Right ventricle myocardium inferior (tissue), 1 donor: ENCODE measurements at regions not wholly inside any gene's neighbourhood (a gene's known extent, or its start where the extent isn't known, plus 50 kb on each side); places are given as distances from the start of the nearest gene placed in this dataset.

Source experiments
- ATAC-seq: fragments of 200-7000 bp; cut with Tn5 transposase; one replicate; pipeline ENCODE4 v1.9.1; 2020; ENCODE audit warnings: mild to moderate bottlenecking, moderate library complexity
- DNase-seq: peaks from one replicate; pipeline ENCODE4 v3.0.0; 2021; ENCODE audit errors: missing footprints
- intact Hi-C: fragments of 100-400 bp; cut with DNase I; formaldehyde crosslinking; loops from one replicate; pipeline ENCODE4 v1.11.0; 2022
- donor health status: DM: no; HTN: yes; CAD: no; lungs with severe emphysema.

- DNase-seq, result no peak
- no peak for ATAC-seq
- intact Hi-C loops, result no loop called here
Observed at GRCh38 chr11:19661827-19662226, 50.8 kb upstream of the NAV2 start.

GRCh38 chr11:19660076-19660475, 52.6 kb upstream of the NAV2 start:
- no peak for DNase-seq
- intact Hi-C loops, result no loop called here

GRCh38 chr11:19659529-19659928, 53.1 kb upstream of the NAV2 start:
- ATAC-seq (no peak), DNase-seq (no peak)
- intact Hi-C loops, result no loop called here

More at GRCh38 chr11:19660076-19660475, 52.6 kb upstream of the NAV2 start:
- no peak for ATAC-seq

GRCh38 chr11:19658344-19658743, 54.3 kb upstream of the NAV2 start:
- DNase-seq (no peak), ATAC-seq (no peak)
- intact Hi-C loops, result no loop called here

GRCh38 chr11:19656140-19656541, 56.5 kb upstream of the NAV2 start:
- ATAC-seq (no peak), DNase-seq (no peak)
- intact Hi-C loops, result no loop called here

- ATAC-seq (peak; percentile 20), DNase-seq (no peak)
- intact Hi-C loops, result no loop called here
Observed at GRCh38 chr11:19652623-19653375, 59.8 kb upstream of the NAV2 start.

GRCh38 chr11:19651653-19652052, 61.0 kb upstream of the NAV2 start:
- no peak for ATAC-seq
- intact Hi-C loops, result no loop called here
- DNase-seq, result no peak

- ATAC-seq (no peak), DNase-seq (no peak)
- intact Hi-C loops, result no loop called here
Observed at GRCh38 chr11:19651028-19651427, 61.6 kb upstream of the NAV2 start.

GRCh38 chr11:19650467-19650866, 62.2 kb upstream of the NAV2 start:
- DNase-seq (no peak), ATAC-seq (no peak)
- intact Hi-C loops, result no loop called here

- intact Hi-C loops, result no loop called here
- no peak for ATAC-seq
Observed at GRCh38 chr11:19649751-19650150, 62.9 kb upstream of the NAV2 start.

GRCh38 chr11:19648321-19648720, 64.3 kb upstream of the NAV2 start:
- no peak for ATAC-seq
- intact Hi-C loops, result no loop called here
- no peak for DNase-seq

More at GRCh38 chr11:19649751-19650150, 62.9 kb upstream of the NAV2 start:
- no peak for DNase-seq

GRCh38 chr11:19647816-19648215, 64.8 kb upstream of the NAV2 start:
- intact Hi-C loops, result no loop called here
- DNase-seq (no peak), ATAC-seq (no peak)

GRCh38 chr11:19646921-19647320, 65.7 kb upstream of the NAV2 start:
- no peak for ATAC-seq
- intact Hi-C loops, result no loop called here
- DNase-seq, result no peak

GRCh38 chr11:19646308-19646707, 66.3 kb upstream of the NAV2 start:
- intact Hi-C loops, result no loop called here
- DNase-seq (no peak), ATAC-seq (peak; percentile 41)

GRCh38 chr11:19644316-19644715, 68.3 kb upstream of the NAV2 start:
- ATAC-seq (no peak), DNase-seq (no peak)
- intact Hi-C loops, result no loop called here

GRCh38 chr11:19642185-19643158, 70.2 kb upstream of the NAV2 start:
- intact Hi-C loops, result no loop called here
- ATAC-seq, result peak; percentile 75
- DNase-seq, result no peak

- intact Hi-C loops, result no loop called here
- ATAC-seq (no peak), DNase-seq (no peak)
Observed at GRCh38 chr11:19639603-19640105, 73.0 kb upstream of the NAV2 start.

GRCh38 chr11:19635332-19635731, 77.3 kb upstream of the NAV2 start:
- intact Hi-C loops, result no loop called here
- no peak for DNase-seq
- ATAC-seq, result no peak

- DNase-seq (peak; percentile 77), ATAC-seq (peak; percentile 83)
Observed at GRCh38 chr11:19633276-19633675, 79.4 kb upstream of the NAV2 start.

GRCh38 chr11:19632499-19632834, 80.2 kb upstream of the NAV2 start:
- ATAC-seq (no peak), DNase-seq (no peak)
- intact Hi-C loops, result no loop called here

More at GRCh38 chr11:19633276-19633675, 79.4 kb upstream of the NAV2 start:
- intact Hi-C loops, result no loop called here
